SK-N-MC (cell line): ENCODE measurements at regions not wholly inside any gene's neighbourhood (a gene's known extent, or its start where the extent isn't known, plus 50 kb on each side); places are given as distances from the start of the nearest gene placed in this dataset.

ENCODE experiments used
- DNase-seq: peaks from one replicate; pipeline ENCODE4 v3.0.0-alpha.2; 2011; ENCODE audit warnings: low read depth, low spot score
- H3K27ac ChIP-seq: fragments of 200-600 bp; sonication (generic); 2 replicates; pipeline ENCODE4 v1.5.1; 2016; ENCODE audit warnings: mixed run types
- H3K36me3 ChIP-seq: fragments of 200-600 bp; sonication (generic); 2 replicates; pipeline ENCODE4 v1.6.1; 2017; ENCODE audit warnings: antibody characterized with exemption, low read length, mixed read lengths; ENCODE audit not compliant: insufficient read depth
- H3K4me3 ChIP-seq: fragments of 200-600 bp; sonication (generic); 2 replicates; pipeline ENCODE4 v1.5.1; 2016
- H3K9ac ChIP-seq: fragments of 200-600 bp; sonication (generic); 2 replicates; pipeline ENCODE4 v1.8.0; 2017; ENCODE audit warnings: mixed run types, mixed read lengths; ENCODE audit not compliant: insufficient read length
- H3K9me3 ChIP-seq: fragments of 200-600 bp; sonication (generic); 2 replicates; pipeline ENCODE4 v1.6.1; 2017; ENCODE audit warnings: low read depth, mild to moderate bottlenecking, antibody characterized with exemption, low read length, moderate library complexity, mixed read lengths
- EZH2 ChIP-seq: fragments of 200-600 bp; sonication (generic); IDR thresholded peaks from one replicate; pipeline ENCODE4 v1.6.1; 2017; ENCODE audit warnings: antibody characterized with exemption
- FOXP2 ChIP-seq: optimal IDR thresholded peaks from 2 replicates; pipeline ENCODE3; 2011; ENCODE audit warnings: mild to moderate bottlenecking, moderate library complexity; ENCODE audit not compliant: insufficient read depth; ENCODE audit errors: extremely low read length, control extremely low read depth
- POLR2AphosphoS5 ChIP-seq: IDR thresholded peaks from 2 replicates; pipeline ENCODE4 v1.6.1; 2012; ENCODE audit warnings: mild to moderate bottlenecking, low read depth, low read length, borderline replicate concordance

DNA sequence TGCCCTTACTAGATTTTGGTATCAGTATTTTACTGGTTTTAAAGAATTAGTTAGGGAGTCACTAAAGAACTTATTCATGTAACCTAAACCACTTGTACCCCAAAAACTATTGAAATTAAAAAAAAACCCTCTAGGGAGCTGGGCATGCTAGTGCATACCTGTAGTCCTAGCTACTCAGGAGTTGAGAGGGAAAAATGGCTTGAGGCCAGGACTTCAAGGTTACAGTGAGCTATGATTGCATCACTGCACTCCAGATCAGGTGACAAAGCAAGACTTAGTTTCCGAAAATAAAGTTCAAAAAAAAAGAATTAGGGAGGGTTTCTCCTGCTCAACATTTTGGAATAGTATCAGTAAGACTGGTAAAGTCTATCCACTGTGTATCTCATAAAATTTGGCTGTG lies 364.4 kb upstream of the LUZP2 start:
- TF ChIP-seq FOXP2, result no peak
- TF ChIP-seq POLR2AphosphoS5, result no peak
- no peak for TF ChIP-seq EZH2
- Histone ChIP-seq H3K36me3 (no peaks in the 10 kb centered on the region), H3K9me3 (no peaks in the 10 kb centered on the region), H3K4me3 (no peak overlapping the region), H3K27ac (no peak overlapping the region), H3K9ac (no peak overlapping the region)
- no peak for DNase-seq

DNA sequence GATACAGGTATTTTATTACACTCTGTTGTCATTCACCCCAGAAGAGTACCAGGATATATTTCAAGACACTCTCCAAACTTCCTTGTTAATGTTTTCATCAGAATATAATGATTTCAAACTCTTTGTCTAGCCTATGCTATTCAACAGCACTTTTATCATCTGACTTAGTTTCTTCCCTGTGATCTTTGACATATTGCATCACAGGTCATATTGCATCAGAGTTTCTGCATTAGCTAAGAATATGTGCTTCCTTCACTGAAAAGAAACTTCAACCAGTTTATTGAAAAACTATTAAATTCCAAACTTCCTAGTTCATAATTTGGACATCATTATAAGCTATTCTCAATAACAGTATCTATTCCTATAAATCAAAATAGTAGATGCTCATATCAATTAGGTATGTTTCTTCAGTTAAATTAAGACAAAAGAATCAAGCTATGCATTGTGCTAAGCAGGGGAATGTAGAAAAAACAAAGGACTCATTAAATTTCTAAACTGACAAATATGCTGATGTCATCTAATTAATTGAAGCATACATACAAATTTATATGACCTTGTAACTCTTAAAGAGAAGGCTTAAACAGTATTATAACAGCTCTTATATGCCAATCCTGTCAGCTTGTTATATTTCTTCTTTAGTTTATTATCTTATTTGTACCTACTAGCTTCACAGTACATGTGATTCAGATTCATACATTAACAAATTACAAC lies 361.8 kb upstream of the LUZP2 start:
- no peaks in the 10 kb centered on the region for H3K36me3 ChIP-seq
- TF ChIP-seq POLR2AphosphoS5 (no peak), FOXP2 (no peak), EZH2 (no peak)

DNA sequence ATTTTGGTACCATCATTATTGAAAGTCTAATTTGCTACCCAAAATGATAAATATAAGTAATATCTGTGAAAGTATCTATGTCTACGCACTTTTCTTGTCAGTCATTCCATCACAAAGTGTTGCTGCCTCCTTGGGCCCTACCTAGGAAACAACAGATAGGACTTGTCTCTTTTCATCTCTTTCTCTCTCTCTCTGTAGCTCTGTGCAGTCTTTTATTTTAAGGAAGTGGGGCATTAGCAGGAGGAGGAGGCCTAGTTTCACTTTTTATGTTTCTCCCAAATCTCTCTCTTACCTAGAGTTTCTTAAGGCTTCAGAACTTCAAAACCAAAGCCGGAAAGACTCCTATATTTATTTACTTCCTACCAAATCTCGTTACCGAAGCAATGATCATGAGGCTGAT lies 354.8 kb upstream of the LUZP2 start:
- no peak for TF ChIP-seq POLR2AphosphoS5
- no peak for TF ChIP-seq FOXP2
- no peak for TF ChIP-seq EZH2
- no peak overlapping the region for H3K4me3 ChIP-seq
- H3K9me3 ChIP-seq, result no peaks in the 10 kb centered on the region
- no peak overlapping the region for H3K27ac ChIP-seq
- H3K9ac ChIP-seq, result no peak overlapping the region
- no peaks in the 10 kb centered on the region for H3K36me3 ChIP-seq
- no peak for DNase-seq

More for the DNA sequence above, 361.8 kb upstream of the LUZP2 start:
- Histone ChIP-seq H3K4me3 (no peak overlapping the region), H3K9ac (no peak overlapping the region), H3K27ac (no peak overlapping the region), H3K9me3 (no peaks in the 10 kb centered on the region)
- no peak for DNase-seq

DNA sequence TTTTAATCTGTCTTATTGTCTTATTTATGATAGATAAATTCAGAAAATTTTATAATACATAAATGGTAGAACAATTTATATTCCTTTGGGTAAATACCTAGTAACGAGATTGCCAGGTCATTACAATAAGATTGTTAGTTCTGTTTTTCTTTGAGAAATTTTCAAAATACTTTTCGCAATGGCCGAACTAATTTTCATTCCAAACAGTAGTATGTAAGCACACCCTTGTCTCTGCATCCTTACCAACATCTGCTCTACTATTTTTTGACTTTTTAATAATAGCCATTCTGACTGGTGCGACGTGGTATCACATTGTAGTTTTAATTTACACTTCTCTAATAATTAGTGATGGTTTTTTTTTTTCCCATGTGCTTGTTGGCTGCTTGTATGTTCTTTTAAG lies 351.4 kb upstream of the LUZP2 start:
- Histone ChIP-seq H3K36me3 (no peaks in the 10 kb centered on the region), H3K9me3 (no peaks in the 10 kb centered on the region), H3K4me3 (no peak overlapping the region), H3K9ac (no peak overlapping the region), H3K27ac (no peak overlapping the region)
- no peak for DNase-seq
- TF ChIP-seq FOXP2 (no peak), EZH2 (no peak), POLR2AphosphoS5 (no peak)

DNA sequence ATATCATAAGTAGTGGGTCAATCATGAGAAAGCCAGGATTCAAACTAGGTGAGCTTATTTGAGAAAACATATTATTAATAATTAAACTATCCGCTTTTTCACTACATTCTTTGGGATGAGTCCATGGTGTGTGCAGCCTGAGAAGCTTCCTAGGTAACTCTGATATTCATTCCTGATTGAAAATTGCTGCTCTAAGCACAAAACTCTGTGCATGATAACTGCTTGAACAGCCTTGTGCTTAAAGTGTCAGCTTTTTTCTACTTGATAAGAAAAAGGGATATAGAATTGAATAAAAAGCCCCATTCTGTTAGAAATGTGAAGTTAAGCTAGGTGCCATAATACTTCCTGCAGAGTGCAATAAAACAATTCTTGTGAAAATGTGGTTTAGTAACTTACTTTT lies 343.5 kb upstream of the LUZP2 start:
- DNase-seq, result no peak
- Histone ChIP-seq H3K36me3 (no peaks in the 10 kb centered on the region), H3K4me3 (no peak overlapping the region), H3K9ac (no peak overlapping the region), H3K27ac (no peak overlapping the region), H3K9me3 (no peaks in the 10 kb centered on the region)
- no peak for TF ChIP-seq EZH2

DNA sequence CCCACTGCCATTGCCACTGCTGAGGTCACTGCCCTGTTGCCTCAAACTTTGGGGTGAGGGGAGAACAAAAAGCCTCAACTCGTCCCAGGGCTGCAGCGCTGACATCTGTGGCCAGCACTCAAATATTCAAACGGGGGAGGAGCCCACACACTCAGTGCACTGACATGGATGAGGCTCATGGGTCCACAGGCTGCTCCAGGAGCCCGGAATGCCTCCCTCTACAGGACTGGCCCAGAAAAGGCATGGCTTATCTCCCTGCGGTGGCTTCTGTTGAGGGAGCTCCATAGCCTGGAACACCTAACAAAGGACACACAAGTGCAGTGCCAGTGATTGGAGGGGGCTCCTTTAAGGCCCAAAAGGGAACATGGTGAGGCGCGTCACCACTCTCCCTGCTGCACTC lies 341.1 kb upstream of the LUZP2 start:
- Histone ChIP-seq H3K36me3 (no peaks in the 10 kb centered on the region), H3K9me3 (no peaks in the 10 kb centered on the region), H3K27ac (no peak overlapping the region), H3K4me3 (no peak overlapping the region), H3K9ac (no peak overlapping the region)
- TF ChIP-seq FOXP2, result no peak
- no peak for TF ChIP-seq POLR2AphosphoS5
- TF ChIP-seq EZH2, result no peak
- no peak for DNase-seq

DNA sequence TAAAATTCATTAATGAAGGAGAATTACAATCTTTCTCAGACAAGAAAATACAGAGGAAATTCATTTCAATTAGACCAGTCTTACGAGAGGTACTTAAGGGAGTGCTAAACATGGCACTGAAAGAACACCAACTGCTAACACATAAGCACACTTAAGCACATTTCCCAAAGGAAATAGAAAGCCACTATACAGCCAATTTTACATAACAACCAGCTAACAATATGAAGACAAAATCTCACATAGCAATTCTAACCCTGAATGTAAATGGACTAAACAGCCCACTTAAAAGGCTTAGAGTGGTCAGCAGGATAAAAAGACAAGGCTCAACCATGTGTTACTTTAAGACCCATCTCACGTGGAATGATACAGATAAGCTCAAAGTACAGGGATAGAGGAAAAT lies 339.5 kb upstream of the LUZP2 start:
- H3K4me3 ChIP-seq, result no peak overlapping the region
- H3K27ac ChIP-seq, result no peak overlapping the region
- H3K9ac ChIP-seq, result no peak overlapping the region
- H3K36me3 ChIP-seq, result no peaks in the 10 kb centered on the region
- no peak for DNase-seq
- H3K9me3 ChIP-seq, result no peaks in the 10 kb centered on the region
- TF ChIP-seq POLR2AphosphoS5 (no peak), FOXP2 (no peak), EZH2 (no peak)

DNA sequence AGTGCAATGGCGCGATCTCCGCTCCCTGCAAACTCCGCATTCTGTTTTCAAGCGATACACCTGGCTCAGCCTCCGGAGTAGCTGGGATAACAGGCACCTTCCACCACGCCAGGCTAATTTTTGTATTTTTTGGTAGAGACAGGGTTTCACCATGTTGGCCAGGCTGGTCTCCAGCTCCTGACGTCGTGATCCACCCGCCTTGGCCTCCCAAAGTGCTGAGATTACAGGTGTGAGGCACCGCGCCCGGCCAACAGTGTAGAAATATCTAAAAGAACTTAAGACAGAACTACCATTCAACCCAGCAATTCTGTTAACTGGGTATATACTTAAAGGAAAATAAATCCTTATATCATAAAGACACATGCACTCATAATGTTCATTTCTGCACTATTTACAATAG lies 335.3 kb upstream of the LUZP2 start:
- no peak for TF ChIP-seq EZH2
- no peak for TF ChIP-seq FOXP2
- TF ChIP-seq POLR2AphosphoS5, result no peak

DNA sequence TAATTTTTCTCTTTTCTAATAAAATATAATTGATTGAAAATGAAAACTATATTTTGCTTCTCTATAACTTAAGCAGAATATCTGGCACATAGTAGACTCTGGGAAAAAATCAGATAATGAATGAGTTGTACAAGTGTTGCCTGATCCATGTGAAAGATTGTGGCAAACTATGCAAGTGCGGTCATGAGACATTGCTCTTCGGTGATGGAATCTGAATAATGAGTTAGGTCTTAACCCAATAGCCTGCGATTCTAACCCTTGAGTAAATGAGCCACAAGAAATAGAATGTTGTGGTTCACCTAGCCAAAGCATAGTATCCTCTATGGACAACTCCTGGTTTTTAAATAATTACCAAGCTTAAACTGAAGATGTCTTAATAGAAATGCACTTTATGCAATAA lies 333.7 kb upstream of the LUZP2 start:
- TF ChIP-seq FOXP2 (no peak), EZH2 (no peak), POLR2AphosphoS5 (no peak)
- Histone ChIP-seq H3K9ac (no peak overlapping the region), H3K36me3 (no peaks in the 10 kb centered on the region), H3K9me3 (no peaks in the 10 kb centered on the region), H3K27ac (no peak overlapping the region), H3K4me3 (no peak overlapping the region)
- DNase-seq, result no peak

More for the DNA sequence above, 335.3 kb upstream of the LUZP2 start:
- H3K36me3 ChIP-seq, result no peaks in the 10 kb centered on the region
- no peak overlapping the region for H3K9ac ChIP-seq
- H3K27ac ChIP-seq, result no peak overlapping the region
- no peak overlapping the region for H3K4me3 ChIP-seq
- H3K9me3 ChIP-seq, result no peaks in the 10 kb centered on the region
- DNase-seq, result no peak
